Astrocyte (in vitro differentiated cells and primary cell): ENCODE measurements at regions not wholly inside any gene's neighbourhood (a gene's known extent, or its start where the extent isn't known, plus 50 kb on each side); places are given as distances from the start of the nearest gene placed in this dataset.

Experiments used
- EZH2 ChIP-seq: IDR thresholded peaks from 2 replicates; pipeline ENCODE4 v1.6.1; 2012; ENCODE audit warnings: mild to moderate bottlenecking, low read length, inconsistent platforms; ENCODE audit not compliant: insufficient read depth
- TF ChIP-seq, protein P1 (sequence below): IDR thresholded peaks from 2 replicates; pipeline ENCODE4 v1.5.1; 2011; ENCODE audit warnings: low read depth, mild to moderate bottlenecking, inconsistent platforms, low read length, moderate library complexity; ENCODE audit not compliant: insufficient read depth

DNA sequence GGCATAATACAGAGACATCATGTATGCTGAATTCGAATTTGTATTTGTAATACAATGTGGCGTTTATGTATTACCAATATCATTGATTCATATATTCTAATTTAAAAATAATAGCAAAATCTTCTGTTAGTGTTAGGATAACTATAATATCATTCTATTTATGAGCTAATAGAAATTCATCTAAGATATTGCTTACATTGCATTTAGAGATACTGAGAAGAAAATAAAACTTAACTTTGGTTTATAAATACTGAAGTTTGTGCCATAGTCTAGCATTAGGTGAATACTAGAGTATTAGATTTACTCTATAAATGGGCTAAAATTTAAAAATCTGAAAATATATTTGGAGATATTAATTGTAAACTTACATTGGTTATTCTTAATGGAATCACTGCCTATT lies 1590.6 kb downstream of the PCDH18 start:
- TF ChIP-seq, protein P1, sequence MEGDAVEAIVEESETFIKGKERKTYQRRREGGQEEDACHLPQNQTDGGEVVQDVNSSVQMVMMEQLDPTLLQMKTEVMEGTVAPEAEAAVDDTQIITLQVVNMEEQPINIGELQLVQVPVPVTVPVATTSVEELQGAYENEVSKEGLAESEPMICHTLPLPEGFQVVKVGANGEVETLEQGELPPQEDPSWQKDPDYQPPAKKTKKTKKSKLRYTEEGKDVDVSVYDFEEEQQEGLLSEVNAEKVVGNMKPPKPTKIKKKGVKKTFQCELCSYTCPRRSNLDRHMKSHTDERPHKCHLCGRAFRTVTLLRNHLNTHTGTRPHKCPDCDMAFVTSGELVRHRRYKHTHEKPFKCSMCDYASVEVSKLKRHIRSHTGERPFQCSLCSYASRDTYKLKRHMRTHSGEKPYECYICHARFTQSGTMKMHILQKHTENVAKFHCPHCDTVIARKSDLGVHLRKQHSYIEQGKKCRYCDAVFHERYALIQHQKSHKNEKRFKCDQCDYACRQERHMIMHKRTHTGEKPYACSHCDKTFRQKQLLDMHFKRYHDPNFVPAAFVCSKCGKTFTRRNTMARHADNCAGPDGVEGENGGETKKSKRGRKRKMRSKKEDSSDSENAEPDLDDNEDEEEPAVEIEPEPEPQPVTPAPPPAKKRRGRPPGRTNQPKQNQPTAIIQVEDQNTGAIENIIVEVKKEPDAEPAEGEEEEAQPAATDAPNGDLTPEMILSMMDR, result no peak
- TF ChIP-seq EZH2, result no peak
